Amniotic epithelial cell (primary cell): ENCODE measurements at regions not wholly inside any gene's neighbourhood (a gene's known extent, or its start where the extent isn't known, plus 50 kb on each side); places are given as distances from the start of the nearest gene placed in this dataset.

Source experiments
- DNase-seq: peaks from one replicate; pipeline ENCODE4 v3.0.0-alpha.2; 2010; ENCODE audit warnings: low read depth

- peak; percentile 45 for DNase-seq
Observed at GRCh38 chr2:181352158-181352557, 105.0 kb upstream of the ITGA4 start.

GRCh38 chr2:181354626-181355025, 102.6 kb upstream of the ITGA4 start:
- DNase-seq = peak; percentile 91

GRCh38 chr2:181356526-181357130, 100.6 kb upstream of the ITGA4 start:
- no peak for DNase-seq

GRCh38 chr2:181357979-181358378, 99.2 kb upstream of the ITGA4 start:
- DNase-seq = no peak

- no peak for DNase-seq
Observed at GRCh38 chr2:181362561-181362960, 94.6 kb upstream of the ITGA4 start.

- no peak for DNase-seq
Observed at GRCh38 chr2:181363164-181363563, 94.0 kb upstream of the ITGA4 start.

- peak; percentile 96 for DNase-seq
Observed at GRCh38 chr2:181364492-181365170, 92.6 kb upstream of the ITGA4 start.

GRCh38 chr2:181366675-181367175, 90.5 kb upstream of the ITGA4 start:
- no peak for DNase-seq

GRCh38 chr2:181367411-181367810, 89.8 kb upstream of the ITGA4 start:
- no peak for DNase-seq

- DNase-seq = no peak
Observed at GRCh38 chr2:181367906-181368435, 89.2 kb upstream of the ITGA4 start.

GRCh38 chr2:181370126-181370525, 87.1 kb upstream of the ITGA4 start:
- DNase-seq = no peak

- no peak for DNase-seq
Observed at GRCh38 chr2:181371195-181371594, 86.0 kb upstream of the ITGA4 start.

- peak; percentile 46 for DNase-seq
Observed at GRCh38 chr2:181371782-181372645, 85.2 kb upstream of the ITGA4 start.

- no peak for DNase-seq
Observed at GRCh38 chr2:181372646-181373040, 84.5 kb upstream of the ITGA4 start.

- no peak for DNase-seq
Observed at GRCh38 chr2:181374781-181375675, 82.2 kb upstream of the ITGA4 start.

- DNase-seq = no peak
Observed at GRCh38 chr2:181376442-181376841, 80.7 kb upstream of the ITGA4 start.

- no peak for DNase-seq
Observed at GRCh38 chr2:181376999-181377398, 80.2 kb upstream of the ITGA4 start.

- DNase-seq = no peak
Observed at GRCh38 chr2:181378491-181378890, 78.7 kb upstream of the ITGA4 start.

- no peak for DNase-seq
Observed at GRCh38 chr2:181380581-181380980, 76.6 kb upstream of the ITGA4 start.

GRCh38 chr2:181384923-181385322, 72.3 kb upstream of the ITGA4 start:
- no peak for DNase-seq

- peak; percentile 8 for DNase-seq
Observed at GRCh38 chr2:181389524-181389923, 67.7 kb upstream of the ITGA4 start.

GRCh38 chr2:181393472-181393871, 63.7 kb upstream of the ITGA4 start:
- DNase-seq = peak; percentile 61
